ENCODE measurements at regions not wholly inside any gene's neighbourhood (a gene's known extent, or its start where the extent isn't known, plus 50 kb on each side); places are given as distances from the start of the nearest gene placed in this dataset.

DNA sequence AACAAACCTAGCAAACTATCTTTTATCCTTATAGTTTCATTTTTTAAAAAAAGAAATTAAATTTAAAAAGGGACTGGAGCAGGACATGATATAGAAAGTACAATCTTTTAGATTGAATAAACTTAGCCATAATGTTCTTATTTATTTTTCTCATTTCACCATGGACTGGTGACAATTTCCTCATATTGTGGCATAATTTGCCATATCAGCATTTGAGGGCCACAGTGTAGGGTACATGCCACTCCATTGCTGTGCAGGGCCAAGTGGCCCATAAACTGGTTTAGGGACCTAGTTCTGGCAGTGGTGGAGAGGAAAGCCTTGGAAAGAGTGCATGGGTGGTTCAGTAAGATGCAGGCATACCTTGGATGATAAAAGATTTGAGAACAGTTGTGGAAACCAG, 232.9 kb upstream of the ELL2 start:
- peaks cover 17 to 18% of the 10 kb centered on the region in 2 donors for H3K4me1 ChIP-seq (ENCODE audit: control insufficient read depth in 1 of 2, insufficient read depth in 2 of 2, low read length in 2 of 2)
- Mint-ChIP-seq H3K9me3 (peaks cover 0 to 2% (median 0%) of the 10 kb centered on the region in 7 donors), H3K27me3 (ENCODE audit: low read depth in 3 of 3) (peaks cover 0 to 4% (median 0%) of the 10 kb centered on the region in 3 donors), H3K36me3 (no peaks in the 10 kb centered on the region), H3K27ac (no peak overlapping the region), H3K4me3 (no peak overlapping the region), H3K4me1 (peaks cover 27% of the 10 kb centered on the region)
- no peak overlapping the region for H3K27ac ChIP-seq (ENCODE audit: low read depth in 1 of 2, low read length in 2 of 2)
- intact Hi-C loops (cut with micrococcal nuclease), result no loop called here
- H3K9ac ChIP-seq (ENCODE audit: insufficient read depth, low read length, poor library complexity, severe bottlenecking), result no peak overlapping the region
- no peaks in the 10 kb centered on the region for H3K79me2 ChIP-seq (ENCODE audit: insufficient read depth, low read length)
- H3K36me3 ChIP-seq (replicated peaks in 1 of 2; ENCODE audit: control insufficient read depth in 1 of 2, insufficient read depth in 2 of 2, low read length in 2 of 2), result no peaks in the 10 kb centered on the region
- TF ChIP-seq, protein P1, sequence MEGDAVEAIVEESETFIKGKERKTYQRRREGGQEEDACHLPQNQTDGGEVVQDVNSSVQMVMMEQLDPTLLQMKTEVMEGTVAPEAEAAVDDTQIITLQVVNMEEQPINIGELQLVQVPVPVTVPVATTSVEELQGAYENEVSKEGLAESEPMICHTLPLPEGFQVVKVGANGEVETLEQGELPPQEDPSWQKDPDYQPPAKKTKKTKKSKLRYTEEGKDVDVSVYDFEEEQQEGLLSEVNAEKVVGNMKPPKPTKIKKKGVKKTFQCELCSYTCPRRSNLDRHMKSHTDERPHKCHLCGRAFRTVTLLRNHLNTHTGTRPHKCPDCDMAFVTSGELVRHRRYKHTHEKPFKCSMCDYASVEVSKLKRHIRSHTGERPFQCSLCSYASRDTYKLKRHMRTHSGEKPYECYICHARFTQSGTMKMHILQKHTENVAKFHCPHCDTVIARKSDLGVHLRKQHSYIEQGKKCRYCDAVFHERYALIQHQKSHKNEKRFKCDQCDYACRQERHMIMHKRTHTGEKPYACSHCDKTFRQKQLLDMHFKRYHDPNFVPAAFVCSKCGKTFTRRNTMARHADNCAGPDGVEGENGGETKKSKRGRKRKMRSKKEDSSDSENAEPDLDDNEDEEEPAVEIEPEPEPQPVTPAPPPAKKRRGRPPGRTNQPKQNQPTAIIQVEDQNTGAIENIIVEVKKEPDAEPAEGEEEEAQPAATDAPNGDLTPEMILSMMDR (IDR thresholded peaks at IDR 0.05), result no peak
- H3K4me2 ChIP-seq (replicated peaks; ENCODE audit: extremely low read depth, low read length, poor library complexity, severe bottlenecking), result no peak overlapping the region
- no peaks in the 10 kb centered on the region for H3K27me3 ChIP-seq (ENCODE audit: control insufficient read depth in 2 of 2, insufficient read depth in 2 of 2, low read length in 2 of 2)
- no peak for DNase-seq
- H4K20me1 ChIP-seq (ENCODE audit: insufficient read depth, low read length), result no peaks in the 10 kb centered on the region
- no peaks in the 10 kb centered on the region for H3K9me3 ChIP-seq (replicated peaks in 1 of 2; ENCODE audit: control insufficient read depth in 1 of 2, insufficient read depth in 1 of 2, low read length in 2 of 2)
- no peak overlapping the region for H2AFZ ChIP-seq (ENCODE audit: insufficient read depth, low read depth, low read length, poor library complexity, severe bottlenecking)
- no peak overlapping the region for H3K4me3 ChIP-seq (replicated peaks in 1 of 3; ENCODE audit: low read depth in 2 of 3, low read length in 3 of 3)

DNA sequence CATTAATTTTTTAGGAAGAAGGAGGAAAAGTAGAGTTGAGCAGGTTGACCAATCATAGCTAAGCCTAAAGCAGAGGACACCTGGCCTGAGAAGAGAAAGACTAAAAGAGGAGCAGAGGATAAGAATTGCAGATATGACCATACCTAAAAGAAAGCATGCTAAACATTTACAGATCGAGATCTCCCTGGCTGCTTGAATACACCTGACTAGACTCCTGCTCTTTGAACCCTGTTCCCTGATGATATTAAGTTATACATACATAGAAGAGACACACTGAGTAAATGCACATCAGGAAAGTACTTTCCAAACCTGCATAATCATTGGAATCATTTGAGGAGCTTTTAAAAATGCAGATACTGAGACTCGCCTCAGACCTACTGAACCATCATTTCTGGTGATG, 232.3 kb upstream of the ELL2 start:
- H3K27me3 ChIP-seq (ENCODE audit: control insufficient read depth in 2 of 2, insufficient read depth in 2 of 2, low read length in 2 of 2), result no peaks in the 10 kb centered on the region
- Mint-ChIP-seq H3K4me3 (no peak overlapping the region), H3K27ac (no peak overlapping the region), H3K27me3 (ENCODE audit: low read depth in 3 of 3) (peaks cover 0 to 4% (median 0%) of the 10 kb centered on the region in 3 donors), H3K9me3 (peaks cover 0 to 2% (median 0%) of the 10 kb centered on the region in 7 donors), H3K4me1 (peaks cover 25% of the 10 kb centered on the region), H3K36me3 (no peaks in the 10 kb centered on the region)
- DNase-seq, result no peak
- H3K36me3 ChIP-seq (replicated peaks in 1 of 2; ENCODE audit: control insufficient read depth in 1 of 2, insufficient read depth in 2 of 2, low read length in 2 of 2), result no peaks in the 10 kb centered on the region
- no peaks in the 10 kb centered on the region for H3K79me2 ChIP-seq (ENCODE audit: insufficient read depth, low read length)
- no peaks in the 10 kb centered on the region for H4K20me1 ChIP-seq (ENCODE audit: insufficient read depth, low read length)
- TF ChIP-seq, protein P1 (IDR thresholded peaks at IDR 0.05), result no peak
- H3K27ac ChIP-seq (ENCODE audit: low read depth in 1 of 2, low read length in 2 of 2), result no peak overlapping the region
- WGBS (ENCODE audit: insufficient coverage), result 100% methylated on average over 1 of the region's 2 CpGs
- no peak overlapping the region for H2AFZ ChIP-seq (ENCODE audit: insufficient read depth, low read depth, low read length, poor library complexity, severe bottlenecking)
- H3K4me3 ChIP-seq (replicated peaks in 1 of 3; ENCODE audit: low read depth in 2 of 3, low read length in 3 of 3), result no peak overlapping the region
- no peak overlapping the region for H3K9ac ChIP-seq (ENCODE audit: insufficient read depth, low read length, poor library complexity, severe bottlenecking)
- peaks cover 15 to 18% of the 10 kb centered on the region in 2 donors for H3K4me1 ChIP-seq (ENCODE audit: control insufficient read depth in 1 of 2, insufficient read depth in 2 of 2, low read length in 2 of 2)
- intact Hi-C loops (cut with micrococcal nuclease), result no loop called here
- no peak overlapping the region for H3K4me2 ChIP-seq (replicated peaks; ENCODE audit: extremely low read depth, low read length, poor library complexity, severe bottlenecking)
- H3K9me3 ChIP-seq (replicated peaks in 1 of 2; ENCODE audit: control insufficient read depth in 1 of 2, insufficient read depth in 1 of 2, low read length in 2 of 2), result no peaks in the 10 kb centered on the region
